Peyer's patch (tissue), 4 donors: ENCODE measurements at regions not wholly inside any gene's neighbourhood (a gene's known extent, or its start where the extent isn't known, plus 50 kb on each side); places are given as distances from the start of the nearest gene placed in this dataset.

Experiments
- POLR2A ChIP-seq, 2 donors: fragments of 450-650 bp; IDR thresholded peaks; one replicate each; pipeline ENCODE4 v1.5.1; 2017; ENCODE audit warnings: antibody characterized with exemption in 2 of 2, mild to moderate bottlenecking in 2 of 2, moderate library complexity in 2 of 2
- TF ChIP-seq, protein P1 (sequence below), 6 experiments: fragments of 450-650 bp in 4 of 6; fragments of 200-600 bp in 2 of 6; sonication (generic) in 1 of 6; IDR thresholded peaks; one replicate each; pipeline ENCODE4 v1.5.1; 2017 to 2019; ENCODE audit warnings: antibody characterized with exemption in 6 of 6, mild to moderate bottlenecking in 3 of 6, moderate library complexity in 1 of 6

- TF ChIP-seq, protein P1, sequence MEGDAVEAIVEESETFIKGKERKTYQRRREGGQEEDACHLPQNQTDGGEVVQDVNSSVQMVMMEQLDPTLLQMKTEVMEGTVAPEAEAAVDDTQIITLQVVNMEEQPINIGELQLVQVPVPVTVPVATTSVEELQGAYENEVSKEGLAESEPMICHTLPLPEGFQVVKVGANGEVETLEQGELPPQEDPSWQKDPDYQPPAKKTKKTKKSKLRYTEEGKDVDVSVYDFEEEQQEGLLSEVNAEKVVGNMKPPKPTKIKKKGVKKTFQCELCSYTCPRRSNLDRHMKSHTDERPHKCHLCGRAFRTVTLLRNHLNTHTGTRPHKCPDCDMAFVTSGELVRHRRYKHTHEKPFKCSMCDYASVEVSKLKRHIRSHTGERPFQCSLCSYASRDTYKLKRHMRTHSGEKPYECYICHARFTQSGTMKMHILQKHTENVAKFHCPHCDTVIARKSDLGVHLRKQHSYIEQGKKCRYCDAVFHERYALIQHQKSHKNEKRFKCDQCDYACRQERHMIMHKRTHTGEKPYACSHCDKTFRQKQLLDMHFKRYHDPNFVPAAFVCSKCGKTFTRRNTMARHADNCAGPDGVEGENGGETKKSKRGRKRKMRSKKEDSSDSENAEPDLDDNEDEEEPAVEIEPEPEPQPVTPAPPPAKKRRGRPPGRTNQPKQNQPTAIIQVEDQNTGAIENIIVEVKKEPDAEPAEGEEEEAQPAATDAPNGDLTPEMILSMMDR (IDR thresholded peaks at IDR 0.05) = no peak
- TF ChIP-seq POLR2A (IDR thresholded peaks at IDR 0.05) = no peak
These were observed 100.9 kb upstream of the RADX start for GRCh38 chrX:106510713-106511403.
